Activated T-cell treated with anti-CD3 and anti-CD28 coated beads, Interleukin-2, amount 50 U/mL, for 48 hours (primary cell): ENCODE measurements at regions not wholly inside any gene's neighbourhood (a gene's known extent, or its start where the extent isn't known, plus 50 kb on each side); places are given as distances from the start of the nearest gene placed in this dataset.
"Not testable (repeated sequence)": the region's sequence is repeated elsewhere in the genome, so short reads cannot be mapped to it uniquely, and the experiment has no call there.

Source experiments
- DNase-seq, 2 experiments: peaks; one replicate each; pipeline ENCODE4 v3.0.0-alpha.2; 2020

GRCh38 chr6:27825848-27826611, 86.2 kb downstream of the OR2B2 start:
- not testable (repeated sequence) for DNase-seq

DNA sequence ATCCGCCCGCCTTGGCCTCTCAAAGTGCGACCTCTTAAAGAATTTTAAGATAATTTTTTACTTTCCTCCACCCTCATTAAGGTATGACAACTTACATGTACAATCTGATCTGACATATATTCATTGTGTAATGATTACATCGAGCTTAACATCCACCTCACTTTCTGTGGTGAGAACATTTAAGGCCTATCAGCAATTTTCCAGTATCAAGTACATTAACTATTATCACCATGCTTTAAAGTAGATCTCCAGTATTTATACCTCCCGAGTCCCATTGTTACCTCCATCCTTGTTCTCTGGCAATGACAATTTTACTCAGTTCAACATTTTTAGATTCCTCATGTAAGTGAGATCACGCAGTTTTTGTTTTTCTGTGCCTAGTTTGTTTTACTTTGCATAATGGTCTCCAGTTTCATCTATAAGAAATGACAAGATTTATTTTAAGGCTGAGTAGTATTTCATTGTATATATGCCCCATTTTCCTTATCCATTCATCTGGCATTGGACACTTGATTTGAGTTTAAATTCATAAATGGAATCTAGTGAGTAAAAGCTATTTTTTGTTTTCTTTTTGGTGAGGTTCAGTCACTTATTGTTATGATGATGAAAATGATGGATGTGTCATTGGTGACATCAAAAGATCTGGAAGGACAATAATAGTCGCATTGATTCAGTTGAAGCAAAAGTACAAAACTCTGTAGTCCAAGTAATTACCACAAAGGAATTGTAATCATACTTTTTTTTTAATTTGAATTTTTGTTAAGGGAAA, 87.0 kb downstream of the OR2B2 start:
- DNase-seq: no peak

DNA sequence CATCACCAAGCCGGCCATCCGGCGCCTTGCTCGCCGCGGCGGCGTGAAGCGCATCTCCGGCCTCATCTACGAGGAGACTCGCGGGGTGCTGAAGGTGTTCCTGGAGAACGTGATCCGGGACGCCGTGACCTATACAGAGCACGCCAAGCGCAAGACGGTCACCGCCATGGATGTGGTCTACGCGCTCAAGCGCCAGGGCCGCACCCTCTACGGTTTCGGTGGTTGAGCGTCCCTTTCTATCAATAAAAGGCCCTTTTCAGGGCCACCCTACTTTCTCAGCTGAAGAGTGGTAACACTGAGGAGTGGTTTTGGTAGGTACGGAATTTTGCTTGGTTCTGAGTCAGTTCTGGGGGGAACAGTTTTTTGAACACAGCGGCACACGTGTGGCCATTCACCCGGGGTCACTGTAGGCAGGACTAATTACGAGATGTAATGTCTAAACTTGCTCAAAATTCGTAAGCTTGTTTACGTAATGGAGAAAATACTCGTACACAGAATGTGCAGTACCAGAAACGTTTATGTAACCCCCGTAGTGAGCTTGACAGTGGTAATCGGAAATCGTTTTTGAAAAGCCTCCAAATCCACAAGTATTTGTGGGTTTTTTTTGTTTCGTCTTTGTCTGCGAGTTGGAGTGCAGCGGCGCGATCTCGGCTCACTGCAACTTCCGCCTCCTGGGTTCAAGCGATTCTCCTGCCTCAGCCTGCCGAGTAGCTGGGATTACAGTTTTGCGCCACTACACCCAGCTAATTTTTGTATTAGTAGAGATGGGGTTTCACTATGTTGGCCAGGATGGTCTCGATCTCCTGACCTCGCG, 87.8 kb downstream of the OR2B2 start:
- peak; percentile 68 to 71 for DNase-seq

- DNase-seq: peak; percentile 81
These were observed 88.4 kb downstream of the OR2B2 start for GRCh38 chr6:27823714-27824210.

DNA sequence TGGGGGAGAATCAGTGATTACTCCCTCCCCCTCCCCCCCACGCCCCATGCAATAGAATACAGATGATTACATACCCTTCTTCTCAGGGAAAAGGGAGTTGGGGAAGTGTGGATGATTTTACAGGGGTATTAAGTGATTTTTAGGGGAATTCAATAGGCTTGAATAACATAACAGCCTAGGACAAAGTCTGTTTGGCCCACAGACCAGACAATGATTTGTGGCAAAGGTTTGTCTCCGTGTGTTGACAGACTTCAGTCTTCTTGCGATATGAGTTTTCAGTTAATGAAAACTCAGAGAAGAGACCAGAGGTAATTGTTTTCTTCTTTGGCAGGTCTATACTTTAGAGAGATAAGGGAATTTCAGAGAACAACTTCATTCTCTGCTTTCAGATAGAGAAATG, 95.3 kb downstream of the OR2B2 start:
- DNase-seq: no peak

GRCh38 chr6:27814665-27815424, 97.4 kb downstream of the OR2B2 start:
- DNase-seq: peak; percentile 81 to 83

DNA sequence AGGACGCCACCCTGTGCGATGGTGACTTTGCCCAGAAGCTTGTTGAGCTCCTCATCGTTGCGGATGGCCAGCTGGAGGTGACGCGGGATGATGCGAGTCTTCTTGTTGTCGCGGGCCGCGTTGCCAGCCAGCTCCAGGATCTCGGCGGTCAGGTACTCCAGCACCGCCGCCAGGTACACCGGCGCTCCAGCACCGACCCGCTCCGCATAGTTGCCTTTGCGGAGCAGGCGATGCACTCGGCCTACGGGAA, 97.9 kb downstream of the OR2B2 start:
- not testable (repeated sequence) for DNase-seq

DNA sequence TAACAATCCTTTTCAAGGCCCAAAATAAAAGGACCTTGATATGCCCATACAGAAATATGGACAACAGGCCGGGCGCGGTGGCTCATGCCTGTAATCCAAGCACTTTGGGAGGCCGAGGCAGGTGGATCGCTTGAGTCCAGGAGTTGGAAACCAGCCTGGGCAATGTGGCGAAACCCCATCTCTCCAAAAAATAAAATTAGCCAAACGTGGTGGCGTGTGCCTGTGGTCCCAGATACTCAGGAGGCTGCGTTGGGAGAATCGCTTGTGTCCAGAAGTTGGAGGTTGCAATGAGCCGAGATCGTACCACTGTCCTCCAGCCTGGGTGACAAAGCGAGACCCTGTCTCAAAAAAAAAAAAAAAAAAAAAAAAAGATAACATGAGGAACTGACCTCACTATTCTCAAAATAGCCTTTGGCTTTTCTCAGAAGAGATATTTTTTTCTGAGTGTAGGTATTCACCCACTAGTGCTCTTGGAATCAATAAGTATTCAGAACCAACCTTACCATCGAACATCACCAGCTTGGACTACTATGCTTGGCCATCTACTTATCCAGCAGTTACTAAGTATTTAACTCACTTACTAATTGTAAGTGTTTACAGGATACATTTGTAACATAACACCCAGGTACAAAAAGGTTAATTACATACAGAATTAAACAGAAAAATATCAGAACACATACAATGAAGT, 99.2 kb downstream of the OR2B2 start:
- no peak for DNase-seq

DNA sequence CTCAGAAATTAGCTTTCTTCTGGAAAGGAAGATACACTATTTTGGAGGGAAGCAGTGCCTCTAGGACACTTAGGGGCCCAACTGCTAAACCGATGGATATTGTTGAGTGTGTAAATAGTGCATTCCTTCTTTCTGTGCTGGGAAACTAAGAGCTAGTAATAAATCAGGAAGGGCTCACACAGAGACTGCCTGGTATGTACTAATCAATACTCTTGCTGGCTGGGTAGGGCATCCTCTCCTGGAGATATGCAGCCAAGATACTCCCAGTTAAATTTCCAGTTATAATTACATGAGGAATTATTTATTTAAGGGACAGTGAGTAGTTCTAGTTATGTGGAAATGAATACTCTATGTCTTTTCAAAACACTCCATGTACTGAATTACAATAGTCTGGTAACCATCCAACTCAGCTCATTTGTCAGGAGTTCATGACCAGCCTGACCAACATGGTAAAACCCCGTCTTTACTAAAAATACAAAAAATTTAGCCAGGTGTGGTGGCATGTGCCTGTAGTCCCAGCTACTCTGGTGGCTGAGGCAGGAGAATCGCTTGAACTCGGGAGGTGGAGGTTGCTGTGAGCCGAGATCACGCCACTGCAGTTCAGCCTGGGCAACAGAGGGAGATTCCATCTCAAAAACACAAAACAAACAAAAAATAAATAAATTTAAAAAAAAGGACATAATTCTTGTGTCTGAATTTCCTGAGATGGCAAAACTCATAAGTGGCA, 100.0 kb downstream of the OR2B2 start:
- DNase-seq: no peak

GRCh38 chr6:27811451-27811772, 100.8 kb downstream of the OR2B2 start:
- no peak for DNase-seq

- peak in 1 of 2 experiments; percentile 37 for DNase-seq
These were observed 101.3 kb downstream of the OR2B2 start for GRCh38 chr6:27810768-27811450.

DNA sequence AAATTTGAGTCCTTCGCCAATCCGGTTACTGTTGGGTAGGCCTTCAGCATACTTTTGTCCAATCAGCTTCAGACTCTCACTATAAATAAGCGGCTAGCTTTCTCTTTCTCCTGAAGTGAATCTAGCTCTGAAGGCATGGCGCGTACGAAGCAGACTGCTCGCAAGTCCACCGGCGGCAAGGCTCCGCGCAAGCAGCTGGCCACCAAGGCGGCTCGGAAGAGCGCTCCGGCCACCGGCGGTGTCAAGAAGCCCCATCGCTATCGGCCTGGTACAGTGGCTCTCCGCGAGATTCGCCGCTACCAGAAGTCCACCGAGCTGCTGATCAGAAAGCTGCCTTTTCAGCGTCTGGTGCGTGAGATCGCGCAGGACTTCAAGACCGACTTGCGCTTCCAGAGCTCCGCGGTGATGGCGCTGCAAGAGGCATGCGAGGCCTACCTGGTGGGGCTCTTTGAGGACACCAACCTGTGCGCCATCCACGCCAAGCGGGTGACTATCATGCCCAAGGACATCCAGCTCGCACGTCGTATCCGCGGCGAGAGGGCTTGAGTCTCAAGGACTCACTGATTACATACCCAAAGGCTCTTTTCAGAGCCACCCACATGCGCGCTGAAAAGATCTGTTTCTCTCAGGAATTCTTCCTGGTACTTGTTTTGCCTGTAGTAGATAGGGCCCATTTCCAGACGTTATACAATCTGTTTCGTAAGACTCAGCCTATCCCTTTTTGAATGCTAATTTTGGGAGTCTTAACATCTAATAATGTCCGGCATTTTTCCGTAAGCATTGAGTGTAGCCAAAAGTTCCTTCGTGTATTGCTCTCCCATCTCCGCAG, 102.0 kb downstream of the OR2B2 start:
- DNase-seq: peak; percentile 79 to 81

DNA sequence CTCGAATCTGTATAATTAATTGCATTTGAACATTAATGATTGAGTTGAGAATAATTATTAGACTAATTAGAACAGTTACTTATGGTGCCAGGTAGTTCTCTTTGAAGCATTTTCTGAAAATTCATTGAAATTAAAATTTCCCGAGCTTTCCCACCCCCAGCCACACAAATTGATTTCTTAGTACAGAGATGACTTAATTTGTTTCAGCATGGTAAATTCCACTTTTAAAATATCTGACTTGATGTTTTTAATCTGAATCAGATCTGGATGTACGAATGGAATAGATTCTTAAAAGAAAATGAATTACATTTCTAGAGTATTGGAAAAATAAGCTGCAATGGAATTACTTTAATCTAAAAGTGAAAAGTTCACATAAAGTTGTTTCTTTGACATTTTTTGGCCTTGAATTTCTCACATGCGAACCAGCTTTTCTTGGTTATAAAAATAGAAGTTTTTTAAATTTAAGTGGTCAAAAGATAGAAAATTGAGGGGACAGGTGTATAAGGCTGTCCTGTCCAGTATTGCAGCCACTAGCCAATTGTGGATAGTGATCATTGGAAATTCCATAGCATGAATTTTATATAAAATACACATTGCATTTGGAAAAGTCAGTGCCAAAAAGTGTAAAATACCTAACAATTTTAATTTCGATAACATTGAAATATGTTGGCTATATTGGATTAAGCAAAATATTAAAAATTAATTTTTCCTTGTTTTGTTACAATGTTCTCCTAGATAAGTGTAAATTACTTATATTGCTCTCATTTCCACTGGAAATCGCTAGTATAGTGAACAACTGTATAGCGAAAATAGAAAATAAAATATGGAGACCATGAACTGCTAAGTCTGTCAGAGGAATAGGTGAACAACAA, 102.9 kb downstream of the OR2B2 start:
- no peak for DNase-seq

- DNase-seq: peak; percentile 58 to 65
These were observed 103.7 kb downstream of the OR2B2 start for GRCh38 chr6:27808242-27809066.

GRCh38 chr6:27807441-27808241, 104.6 kb downstream of the OR2B2 start:
- peak; percentile 85 for DNase-seq

GRCh38 chr6:27806981-27807440, 105.2 kb downstream of the OR2B2 start:
- peak; percentile 60 to 62 for DNase-seq

GRCh38 chr6:27805347-27805746, 106.8 kb downstream of the OR2B2 start:
- no peak for DNase-seq
